ENCODE measurements at regions not wholly inside any gene's neighbourhood (a gene's known extent, or its start where the extent isn't known, plus 50 kb on each side); places are given as distances from the start of the nearest gene placed in this dataset.

DNA sequence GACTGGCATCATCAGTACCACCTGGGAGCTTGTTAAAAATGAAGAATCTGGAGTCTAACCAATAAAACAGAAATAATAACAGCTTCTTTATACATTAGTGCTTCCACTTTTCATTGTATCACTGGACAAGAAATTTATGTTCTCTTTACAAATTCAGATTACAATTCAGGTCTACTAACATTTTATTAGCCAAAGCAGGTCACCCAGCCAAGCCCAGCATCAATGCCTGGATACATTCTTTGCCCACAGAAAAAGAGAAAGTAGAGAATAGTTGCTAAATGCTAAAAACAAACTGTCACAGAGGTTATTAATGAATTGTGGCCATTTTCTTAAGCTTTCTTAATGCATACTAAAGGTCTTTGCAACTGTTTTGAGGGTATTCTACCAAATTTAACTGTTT is 458.3 kb downstream of the BTBD3 start:
- Histone ChIP-seq H3K4me2 (no peak overlapping the region), H3K79me2 (ENCODE audit: insufficient read depth, low read depth) (no peaks in the 10 kb centered on the region), H4K20me1 (ENCODE audit: insufficient read depth) (no peaks in the 10 kb centered on the region), H3K4me1 (ENCODE audit: low read depth, poor library complexity, severe bottlenecking) (no peaks in the 10 kb centered on the region), H3K36me3 (ENCODE audit: insufficient read depth) (no peaks in the 10 kb centered on the region), H3K27me3 (ENCODE audit: insufficient read depth, low read depth) (no peaks in the 10 kb centered on the region), H2AFZ (ENCODE audit: low read depth) (no peak overlapping the region), H3K27ac (no peak overlapping the region), H3K9ac (no peak overlapping the region), H3K4me3 (IDR thresholded peaks at IDR 0.05; ENCODE audit: insufficient read depth, low read depth, low read length) (no peak overlapping the region)
- TF ChIP-seq, protein P1, sequence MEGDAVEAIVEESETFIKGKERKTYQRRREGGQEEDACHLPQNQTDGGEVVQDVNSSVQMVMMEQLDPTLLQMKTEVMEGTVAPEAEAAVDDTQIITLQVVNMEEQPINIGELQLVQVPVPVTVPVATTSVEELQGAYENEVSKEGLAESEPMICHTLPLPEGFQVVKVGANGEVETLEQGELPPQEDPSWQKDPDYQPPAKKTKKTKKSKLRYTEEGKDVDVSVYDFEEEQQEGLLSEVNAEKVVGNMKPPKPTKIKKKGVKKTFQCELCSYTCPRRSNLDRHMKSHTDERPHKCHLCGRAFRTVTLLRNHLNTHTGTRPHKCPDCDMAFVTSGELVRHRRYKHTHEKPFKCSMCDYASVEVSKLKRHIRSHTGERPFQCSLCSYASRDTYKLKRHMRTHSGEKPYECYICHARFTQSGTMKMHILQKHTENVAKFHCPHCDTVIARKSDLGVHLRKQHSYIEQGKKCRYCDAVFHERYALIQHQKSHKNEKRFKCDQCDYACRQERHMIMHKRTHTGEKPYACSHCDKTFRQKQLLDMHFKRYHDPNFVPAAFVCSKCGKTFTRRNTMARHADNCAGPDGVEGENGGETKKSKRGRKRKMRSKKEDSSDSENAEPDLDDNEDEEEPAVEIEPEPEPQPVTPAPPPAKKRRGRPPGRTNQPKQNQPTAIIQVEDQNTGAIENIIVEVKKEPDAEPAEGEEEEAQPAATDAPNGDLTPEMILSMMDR (conservative IDR thresholded peaks at IDR 0.05; ENCODE audit: low read depth, low read length) = no peak

DNA sequence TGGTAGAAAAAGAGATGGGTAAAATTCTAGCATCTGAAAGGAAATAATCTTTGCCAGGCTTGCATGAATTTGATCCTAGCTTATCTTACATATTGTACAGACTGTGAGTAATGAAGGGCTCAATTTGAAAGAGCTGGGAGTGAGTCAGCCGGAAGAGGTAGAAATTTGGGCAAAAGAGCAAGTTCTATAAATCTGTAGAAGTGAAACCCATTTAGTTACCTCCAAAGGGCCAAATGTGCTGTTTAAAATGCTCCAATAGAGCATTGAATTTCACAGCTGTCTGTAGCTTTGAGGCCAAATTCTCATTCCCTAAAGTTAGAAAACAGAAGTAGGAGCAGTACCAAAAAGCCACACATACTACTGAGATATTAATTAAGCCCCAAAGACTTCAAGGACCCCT is 466.1 kb downstream of the BTBD3 start:
- H4K20me1 ChIP-seq (ENCODE audit: insufficient read depth) = no peaks in the 10 kb centered on the region
- H3K4me3 ChIP-seq (IDR thresholded peaks at IDR 0.05; ENCODE audit: insufficient read depth, low read depth, low read length) = no peak overlapping the region
- no peaks in the 10 kb centered on the region for H3K36me3 ChIP-seq (ENCODE audit: insufficient read depth)
- no peak overlapping the region for H3K4me2 ChIP-seq
- H3K79me2 ChIP-seq (ENCODE audit: insufficient read depth, low read depth) = no peaks in the 10 kb centered on the region
- H3K27ac ChIP-seq = no peak overlapping the region
- TF ChIP-seq, protein P1 (conservative IDR thresholded peaks at IDR 0.05; ENCODE audit: low read depth, low read length) = no peak
- no peaks in the 10 kb centered on the region for H3K27me3 ChIP-seq (ENCODE audit: insufficient read depth, low read depth)
- H3K9ac ChIP-seq = no peak overlapping the region
- no peak overlapping the region for H2AFZ ChIP-seq (ENCODE audit: low read depth)
- no peaks in the 10 kb centered on the region for H3K4me1 ChIP-seq (ENCODE audit: low read depth, poor library complexity, severe bottlenecking)

DNA sequence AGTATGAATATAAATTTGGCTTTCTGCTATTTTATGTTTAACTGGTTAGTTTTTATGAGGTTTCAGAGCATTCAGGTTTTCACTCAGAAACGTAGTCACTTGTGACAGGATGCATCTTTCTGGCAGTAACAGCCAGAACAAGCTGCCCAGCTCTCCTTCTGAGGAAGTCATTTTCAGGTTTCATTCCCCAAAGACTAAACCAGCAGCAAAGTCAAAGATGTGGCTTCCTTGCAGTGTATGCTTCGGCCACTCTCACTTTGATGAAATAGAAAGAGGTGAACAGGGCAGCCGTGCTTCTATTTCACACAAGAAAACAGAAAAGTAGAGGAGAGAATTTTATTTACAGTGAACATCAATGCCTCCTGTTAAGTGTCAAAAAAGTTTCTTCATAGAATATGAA is 469.1 kb downstream of the BTBD3 start:
- H4K20me1 ChIP-seq (ENCODE audit: insufficient read depth) = no peaks in the 10 kb centered on the region
- H3K27ac ChIP-seq = no peak overlapping the region
- TF ChIP-seq, protein P1 (conservative IDR thresholded peaks at IDR 0.05; ENCODE audit: low read depth, low read length) = no peak
- no peaks in the 10 kb centered on the region for H3K36me3 ChIP-seq (ENCODE audit: insufficient read depth)
- no peak overlapping the region for H3K4me2 ChIP-seq
- no peak overlapping the region for H2AFZ ChIP-seq (ENCODE audit: low read depth)
- H3K9ac ChIP-seq = no peak overlapping the region
- H3K4me1 ChIP-seq (ENCODE audit: low read depth, poor library complexity, severe bottlenecking) = no peaks in the 10 kb centered on the region
- H3K27me3 ChIP-seq (ENCODE audit: insufficient read depth, low read depth) = no peaks in the 10 kb centered on the region
- H3K4me3 ChIP-seq (IDR thresholded peaks at IDR 0.05; ENCODE audit: insufficient read depth, low read depth, low read length) = no peak overlapping the region
- H3K79me2 ChIP-seq (ENCODE audit: insufficient read depth, low read depth) = no peaks in the 10 kb centered on the region

DNA sequence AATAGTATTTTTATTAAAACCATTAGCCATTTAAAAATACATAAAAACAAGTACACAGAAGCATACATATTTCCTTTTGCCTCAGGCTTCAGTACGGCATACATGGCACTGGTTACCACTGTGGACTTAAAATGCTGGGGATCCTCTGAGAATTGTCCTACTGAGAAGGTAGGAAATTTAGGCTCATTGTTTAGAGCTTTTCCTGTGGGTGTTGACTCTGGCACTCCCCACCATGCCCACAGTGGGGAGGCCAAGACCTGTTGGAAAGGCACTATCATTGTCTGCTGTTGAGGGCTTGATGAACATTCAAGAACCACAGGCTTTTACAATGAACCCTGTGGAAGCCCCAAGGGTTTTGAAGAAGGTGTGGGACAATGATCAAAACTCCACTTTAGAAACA is 473.4 kb downstream of the BTBD3 start:
- H2AFZ ChIP-seq (ENCODE audit: low read depth) = no peak overlapping the region
- H3K4me2 ChIP-seq = no peak overlapping the region
- H3K27ac ChIP-seq = no peak overlapping the region
- no peaks in the 10 kb centered on the region for H3K79me2 ChIP-seq (ENCODE audit: insufficient read depth, low read depth)
- H3K36me3 ChIP-seq (ENCODE audit: insufficient read depth) = no peaks in the 10 kb centered on the region
- H3K4me1 ChIP-seq (ENCODE audit: low read depth, poor library complexity, severe bottlenecking) = peaks cover 21% of the 10 kb centered on the region
- no peak overlapping the region for H3K4me3 ChIP-seq (IDR thresholded peaks at IDR 0.05; ENCODE audit: insufficient read depth, low read depth, low read length)
- no peaks in the 10 kb centered on the region for H4K20me1 ChIP-seq (ENCODE audit: insufficient read depth)
- no peak overlapping the region for H3K9ac ChIP-seq
- no peaks in the 10 kb centered on the region for H3K27me3 ChIP-seq (ENCODE audit: insufficient read depth, low read depth)
- TF ChIP-seq, protein P1 (conservative IDR thresholded peaks at IDR 0.05; ENCODE audit: low read depth, low read length) = no peak

Data from KMS-11 (cell line).